WTC11 (cell line): ENCODE measurements at regions not wholly inside any gene's neighbourhood (a gene's known extent, or its start where the extent isn't known, plus 50 kb on each side); places are given as distances from the start of the nearest gene placed in this dataset.

Experiments
- ATAC-seq: fragments of 200-7000 bp; cut with Tn5 transposase; 2 replicates; pipeline ENCODE4 v1.10.0; 2021; ENCODE audit warnings: mild to moderate bottlenecking, moderate library complexity
- CTCF ChIA-PET: fragments of 300-600 bp; sonication (Branson Sonifier 250); formaldehyde crosslinking; loops from one replicate; lab custom pipeline; 2021; ENCODE audit warnings: antibody characterized with exemption; lab: Charles Lee
- POLR2A ChIA-PET: fragments of 350-600 bp; sonication (Branson Sonifier 250); formaldehyde crosslinking; loops from one replicate; lab custom pipeline; 2021; ENCODE audit warnings: antibody characterized with exemption; lab: Charles Lee
- DNase-seq: peaks from one replicate; pipeline ENCODE4 v3.0.0; 2021; ENCODE audit warnings: low spot score
- H3K27ac Mint-ChIP-seq: 2 replicates; pipeline ENCODE4 v1.8.0; 2021; ENCODE audit warnings: mixed read lengths
- H3K27me3 Mint-ChIP-seq: 2 replicates; pipeline ENCODE4 v1.8.0; 2021; ENCODE audit warnings: low read depth, mild to moderate bottlenecking, moderate library complexity, mixed read lengths
- H3K36me3 Mint-ChIP-seq: 2 replicates; pipeline ENCODE4 v1.8.0; 2021; ENCODE audit warnings: mixed read lengths
- H3K4me1 Mint-ChIP-seq: 2 replicates; pipeline ENCODE4 v1.8.0; 2022; ENCODE audit warnings: mixed read lengths
- H3K4me3 Mint-ChIP-seq: 2 replicates; pipeline ENCODE4 v1.8.0; 2021; ENCODE audit warnings: mild to moderate bottlenecking, moderate library complexity, mixed read lengths
- H3K9me3 Mint-ChIP-seq: 2 replicates; pipeline ENCODE4 v1.8.0; 2021; ENCODE audit warnings: mixed read lengths
- AFF4 ChIP-seq: sonication (generic); formaldehyde crosslinking; IDR thresholded peaks from 2 replicates; pipeline ENCODE4 v1.8.1; 2023; ENCODE audit warnings: mild to moderate bottlenecking, missing genetic modification reagents, borderline replicate concordance
- CBFB ChIP-seq: sonication (generic); formaldehyde crosslinking; IDR thresholded peaks from 2 replicates; pipeline ENCODE4 v1.8.1; 2022; ENCODE audit warnings: mild to moderate bottlenecking, low read depth, missing genetic modification reagents
- EMX1 ChIP-seq: fragments of 250-450 bp; sonication (Bioruptor Pico); IDR thresholded peaks from 2 replicates; pipeline ENCODE4 v1.8.0; 2021; ENCODE audit warnings: mild to moderate bottlenecking
- ETV6 ChIP-seq: sonication (generic); formaldehyde crosslinking; IDR thresholded peaks from 2 replicates; pipeline ENCODE4 v1.8.1; 2022; ENCODE audit warnings: mild to moderate bottlenecking, missing genetic modification reagents
- GRHL2 ChIP-seq: fragments of 250-450 bp; sonication (Bioruptor Pico); IDR thresholded peaks from 2 replicates; pipeline ENCODE4 v1.8.0; 2022; ENCODE audit warnings: mild to moderate bottlenecking, moderate library complexity; ENCODE audit not compliant: insufficient replicate concordance, severe bottlenecking
- GTF2I ChIP-seq: fragments of 250-450 bp; sonication (Bioruptor Pico); conservative IDR thresholded peaks from 2 replicates; pipeline ENCODE4 v1.4.0; 2021; ENCODE audit warnings: mild to moderate bottlenecking
- HMGA2 ChIP-seq: fragments of 250-450 bp; sonication (Bioruptor Pico); IDR thresholded peaks from 2 replicates; pipeline ENCODE4 v1.4.0; 2021; ENCODE audit warnings: mild to moderate bottlenecking, moderate library complexity
- IRF2 ChIP-seq: sonication (generic); formaldehyde crosslinking; IDR thresholded peaks from 2 replicates; pipeline ENCODE4 v1.8.0; 2022; ENCODE audit warnings: low read depth, missing genetic modification reagents, borderline replicate concordance
- JAZF1 ChIP-seq: fragments of 250-450 bp; sonication (Bioruptor Pico); IDR thresholded peaks from 2 replicates; pipeline ENCODE4 v1.9.0; 2021; ENCODE audit warnings: moderate library complexity, mild to moderate bottlenecking, inconsistent platforms
- KAT7 ChIP-seq: sonication (generic); formaldehyde crosslinking; IDR thresholded peaks from 2 replicates; pipeline ENCODE4 v1.8.1; 2023; ENCODE audit warnings: missing genetic modification reagents, mild to moderate bottlenecking, borderline replicate concordance
- NFE2L1 ChIP-seq: sonication (generic); formaldehyde crosslinking; IDR thresholded peaks from 2 replicates; pipeline ENCODE4 v1.8.1; 2023; ENCODE audit warnings: missing genetic modification reagents
- NR2C2 ChIP-seq: sonication (generic); formaldehyde crosslinking; IDR thresholded peaks from 2 replicates; pipeline ENCODE4 v1.8.0; 2022; ENCODE audit warnings: mild to moderate bottlenecking, missing genetic modification reagents
- PRRX2 ChIP-seq: fragments of 250-450 bp; sonication (Bioruptor Pico); IDR thresholded peaks from 2 replicates; pipeline ENCODE4 v1.8.0; 2021; ENCODE audit warnings: mild to moderate bottlenecking
- RELA ChIP-seq: sonication (generic); formaldehyde crosslinking; IDR thresholded peaks from 2 replicates; pipeline ENCODE4 v1.8.1; 2022; ENCODE audit warnings: missing genetic modification reagents, mild to moderate bottlenecking, borderline replicate concordance
- RORB ChIP-seq: fragments of 250-450 bp; sonication (Bioruptor Pico); IDR thresholded peaks from 2 replicates; pipeline ENCODE4 v1.9.0; 2021; ENCODE audit warnings: mild to moderate bottlenecking
- TCF7 ChIP-seq: sonication (generic); formaldehyde crosslinking; IDR thresholded peaks from 2 replicates; pipeline ENCODE4 v1.8.0; 2022; ENCODE audit warnings: mild to moderate bottlenecking, low read depth, missing genetic modification reagents, moderate library complexity
- TP53 ChIP-seq: sonication (generic); formaldehyde crosslinking; IDR thresholded peaks from 2 replicates; pipeline ENCODE4 v1.8.1; 2023; ENCODE audit warnings: mild to moderate bottlenecking, missing genetic modification reagents
- USF1 ChIP-seq: sonication (generic); formaldehyde crosslinking; IDR thresholded peaks from 2 replicates; pipeline ENCODE4 v1.8.0; 2022; ENCODE audit warnings: mild to moderate bottlenecking, missing genetic modification reagents
- ZNF232 ChIP-seq: sonication (generic); formaldehyde crosslinking; IDR thresholded peaks from 2 replicates; pipeline ENCODE4 v1.8.0; 2022; ENCODE audit warnings: mild to moderate bottlenecking, missing genetic modification reagents
- ZNF263 ChIP-seq: sonication (generic); formaldehyde crosslinking; IDR thresholded peaks from 2 replicates; pipeline ENCODE4 v1.8.1; 2022; ENCODE audit warnings: low read depth, mild to moderate bottlenecking, moderate library complexity, missing genetic modification reagents
- ZNF317 ChIP-seq: sonication (generic); formaldehyde crosslinking; IDR thresholded peaks from 2 replicates; pipeline ENCODE4 v1.8.1; 2023; ENCODE audit warnings: low read depth, mild to moderate bottlenecking, moderate library complexity, missing genetic modification reagents, borderline replicate concordance
- ZNF512 ChIP-seq: sonication (generic); formaldehyde crosslinking; IDR thresholded peaks from 2 replicates; pipeline ENCODE4 v1.8.1; 2022; ENCODE audit warnings: missing genetic modification reagents, borderline replicate concordance
- TF ChIP-seq, protein P1 (sequence below): sonication (generic); formaldehyde crosslinking; IDR thresholded peaks from 2 replicates; pipeline ENCODE4 v1.8.1; 2023; ENCODE audit warnings: mild to moderate bottlenecking, missing genetic modification reagents
- TF ChIP-seq, protein P2 (sequence below): sonication (generic); formaldehyde crosslinking; IDR thresholded peaks from 2 replicates; pipeline ENCODE4 v1.8.0; 2022; ENCODE audit warnings: mild to moderate bottlenecking, missing genetic modification reagents
- TF ChIP-seq, protein P3 (sequence below): fragments of 250-450 bp; sonication (Bioruptor Pico); IDR thresholded peaks from 2 replicates; pipeline ENCODE4 v1.9.0; 2021; ENCODE audit warnings: mild to moderate bottlenecking

DNA sequence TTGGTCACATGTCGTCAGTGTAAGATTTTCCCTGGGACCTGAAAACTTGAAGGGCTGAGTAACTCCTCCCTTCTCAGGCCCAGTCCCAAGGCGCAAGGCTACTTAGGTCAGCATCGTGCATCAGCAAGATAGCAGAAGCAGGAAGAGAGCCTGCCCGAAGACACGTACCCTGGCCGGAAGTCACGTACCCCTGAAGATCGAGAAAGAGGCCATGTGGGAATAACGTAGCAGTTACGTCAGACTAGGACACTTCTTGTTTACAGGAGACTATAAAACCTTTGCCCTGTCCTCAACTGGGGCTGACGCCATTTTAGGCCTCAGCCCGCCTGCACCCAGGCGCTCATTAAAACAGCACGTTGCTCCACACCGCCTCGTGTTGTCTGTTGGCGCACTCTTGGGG lies 114.3 kb upstream of the GALNT17 start (continued):
- no peak for TF ChIP-seq AFF4 (CRISPR knock-in tag)
- no peak for TF ChIP-seq GRHL2 (CRISPR knock-in tag)

DNA sequence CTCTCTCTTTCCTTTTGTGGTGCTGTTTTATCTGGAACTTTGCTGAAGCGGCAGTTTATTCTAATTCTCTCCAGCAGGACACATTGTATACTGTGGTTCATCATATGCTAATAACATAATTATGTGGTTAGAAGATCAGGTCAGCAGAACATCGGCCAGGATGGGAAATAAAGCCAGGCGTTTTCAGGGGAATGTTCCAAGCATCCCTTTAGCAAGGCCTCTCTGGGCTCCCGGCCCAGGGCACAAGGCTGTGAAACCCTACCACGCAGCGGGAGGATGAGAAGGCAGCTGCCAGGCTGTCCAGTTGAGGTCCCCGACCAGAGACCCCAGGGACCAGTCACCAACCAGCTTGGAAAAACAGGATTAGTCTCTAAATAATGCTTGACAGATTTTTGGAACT lies 112.2 kb upstream of the GALNT17 start:
- DNase-seq, result no peak
- ChIA-PET POLR2A (no interaction called here), CTCF (no interaction called here)
- Mint-ChIP-seq H3K27me3 (peaks cover 5% of the 10 kb centered on the region), H3K27ac (no peak overlapping the region), H3K4me3 (no peak overlapping the region), H3K9me3 (no peaks in the 10 kb centered on the region), H3K36me3 (no peaks in the 10 kb centered on the region), H3K4me1 (no peaks in the 10 kb centered on the region)
- TF ChIP-seq NR2C2 (CRISPR knock-in tag) (no peak), KAT7 (CRISPR knock-in tag) (no peak), GTF2I (no peak), RORB (CRISPR knock-in tag) (no peak), ZNF317 (no peak)
- ATAC-seq, result no peak

DNA sequence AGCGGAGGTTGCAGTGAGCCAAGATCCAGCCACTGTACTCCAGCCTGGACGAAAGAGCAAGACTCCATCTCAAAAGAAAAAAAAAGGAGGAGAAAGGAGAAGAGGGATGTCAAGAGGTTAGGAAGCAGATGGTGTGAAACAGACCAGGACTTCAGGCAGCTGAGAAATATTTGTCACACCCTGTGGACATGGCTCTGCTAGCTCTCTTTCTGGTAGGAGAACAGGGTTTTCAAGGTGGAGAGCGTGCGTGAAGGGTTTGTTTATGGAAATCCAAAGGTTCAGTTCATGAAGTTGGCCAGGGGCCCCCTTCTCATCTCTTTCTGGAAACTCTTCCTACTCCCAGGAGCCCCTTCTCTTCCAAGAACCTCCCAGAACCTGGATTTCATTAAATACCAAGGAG lies 110.8 kb upstream of the GALNT17 start:
- CTCF ChIA-PET, result no interaction called here
- no peak overlapping the region for H3K27ac Mint-ChIP-seq
- TF ChIP-seq JAZF1, result no peak
- TF ChIP-seq USF1 (CRISPR knock-in tag), result no peak
- TF ChIP-seq PRRX2 (CRISPR knock-in tag), result no peak
- TF ChIP-seq TCF7 (CRISPR knock-in tag), result no peak
- TF ChIP-seq HMGA2, result no peak
- TF ChIP-seq ETV6, result no peak
- TF ChIP-seq, protein P1, sequence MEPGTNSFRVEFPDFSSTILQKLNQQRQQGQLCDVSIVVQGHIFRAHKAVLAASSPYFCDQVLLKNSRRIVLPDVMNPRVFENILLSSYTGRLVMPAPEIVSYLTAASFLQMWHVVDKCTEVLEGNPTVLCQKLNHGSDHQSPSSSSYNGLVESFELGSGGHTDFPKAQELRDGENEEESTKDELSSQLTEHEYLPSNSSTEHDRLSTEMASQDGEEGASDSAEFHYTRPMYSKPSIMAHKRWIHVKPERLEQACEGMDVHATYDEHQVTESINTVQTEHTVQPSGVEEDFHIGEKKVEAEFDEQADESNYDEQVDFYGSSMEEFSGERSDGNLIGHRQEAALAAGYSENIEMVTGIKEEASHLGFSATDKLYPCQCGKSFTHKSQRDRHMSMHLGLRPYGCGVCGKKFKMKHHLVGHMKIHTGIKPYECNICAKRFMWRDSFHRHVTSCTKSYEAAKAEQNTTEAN (CRISPR knock-in tag), result no peak
- TF ChIP-seq EMX1 (CRISPR knock-in tag), result no peak
- no peak for TF ChIP-seq IRF2
- TF ChIP-seq TP53 (CRISPR knock-in tag), result no peak
- TF ChIP-seq CBFB (CRISPR knock-in tag), result no peak
- TF ChIP-seq RELA (CRISPR knock-in tag), result no peak
- TF ChIP-seq ZNF232 (CRISPR knock-in tag), result no peak
- TF ChIP-seq, protein P2, sequence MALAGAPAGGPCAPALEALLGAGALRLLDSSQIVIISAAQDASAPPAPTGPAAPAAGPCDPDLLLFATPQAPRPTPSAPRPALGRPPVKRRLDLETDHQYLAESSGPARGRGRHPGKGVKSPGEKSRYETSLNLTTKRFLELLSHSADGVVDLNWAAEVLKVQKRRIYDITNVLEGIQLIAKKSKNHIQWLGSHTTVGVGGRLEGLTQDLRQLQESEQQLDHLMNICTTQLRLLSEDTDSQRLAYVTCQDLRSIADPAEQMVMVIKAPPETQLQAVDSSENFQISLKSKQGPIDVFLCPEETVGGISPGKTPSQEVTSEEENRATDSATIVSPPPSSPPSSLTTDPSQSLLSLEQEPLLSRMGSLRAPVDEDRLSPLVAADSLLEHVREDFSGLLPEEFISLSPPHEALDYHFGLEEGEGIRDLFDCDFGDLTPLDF, result no peak
- TF ChIP-seq ZNF512 (CRISPR knock-in tag), result no peak
- no peak for TF ChIP-seq ZNF263
- no peak for TF ChIP-seq NFE2L1 (CRISPR knock-in tag)
- TF ChIP-seq, protein P3, sequence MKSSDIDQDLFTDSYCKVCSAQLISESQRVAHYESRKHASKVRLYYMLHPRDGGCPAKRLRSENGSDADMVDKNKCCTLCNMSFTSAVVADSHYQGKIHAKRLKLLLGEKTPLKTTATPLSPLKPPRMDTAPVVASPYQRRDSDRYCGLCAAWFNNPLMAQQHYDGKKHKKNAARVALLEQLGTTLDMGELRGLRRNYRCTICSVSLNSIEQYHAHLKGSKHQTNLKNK (CRISPR knock-in tag), result no peak

More for the DNA sequence above, 110.8 kb upstream of the GALNT17 start:
- DNase-seq (no peak), ATAC-seq (no peak)
- 0 out of 2 replicates have a peak, but pooled peaks cover 7% of the 10 kb centered on the region for H3K9me3 Mint-ChIP-seq
- POLR2A ChIA-PET, result no interaction called here
- no peak overlapping the region for H3K4me3 Mint-ChIP-seq
- no peaks in the 10 kb centered on the region for H3K36me3 Mint-ChIP-seq
- H3K4me1 Mint-ChIP-seq, result no peaks in the 10 kb centered on the region
- H3K27me3 Mint-ChIP-seq, result peaks cover 3% of the 10 kb centered on the region
